ENCODE measurements at regions not wholly inside any gene's neighbourhood (a gene's known extent, or its start where the extent isn't known, plus 50 kb on each side); places are given as distances from the start of the nearest gene placed in this dataset.

- Histone ChIP-seq H3K27me3 (ENCODE audit: control insufficient read depth, low read length) (no peaks in the 10 kb centered on the region), H3K4me1 (ENCODE audit: control insufficient read depth, low read length) (peaks cover 44% of the 10 kb centered on the region), H3K36me3 (ENCODE audit: control insufficient read depth, low read length) (peaks cover 10% of the 10 kb centered on the region), H3K9me3 (ENCODE audit: control insufficient read depth, insufficient read depth, low read length) (peaks cover 32% of the 10 kb centered on the region), H4K20me1 (ENCODE audit: control insufficient read depth, insufficient read depth, low read depth, low read length) (no peaks in the 10 kb centered on the region), H3K4me2 (ENCODE audit: low read length) (no peak overlapping the region), H3F3A (ENCODE audit: control insufficient read depth, insufficient read depth) (peaks cover 18% of the 10 kb centered on the region), H3K9me2 (replicated peaks; ENCODE audit: control insufficient read depth, low read length) (no peaks in the 10 kb centered on the region), H3K27ac (ENCODE audit: low read depth, low read length) (no peak overlapping the region), H3K79me2 (ENCODE audit: control insufficient read depth, low read length) (no peaks in the 10 kb centered on the region), H3K4me3 (ENCODE audit: low read length) (no peak overlapping the region)
- TF ChIP-seq EZH2phosphoT487 (IDR thresholded peaks at IDR 0.05; ENCODE audit: borderline replicate concordance, low read length): no peak
- TF ChIP-seq, protein P1, sequence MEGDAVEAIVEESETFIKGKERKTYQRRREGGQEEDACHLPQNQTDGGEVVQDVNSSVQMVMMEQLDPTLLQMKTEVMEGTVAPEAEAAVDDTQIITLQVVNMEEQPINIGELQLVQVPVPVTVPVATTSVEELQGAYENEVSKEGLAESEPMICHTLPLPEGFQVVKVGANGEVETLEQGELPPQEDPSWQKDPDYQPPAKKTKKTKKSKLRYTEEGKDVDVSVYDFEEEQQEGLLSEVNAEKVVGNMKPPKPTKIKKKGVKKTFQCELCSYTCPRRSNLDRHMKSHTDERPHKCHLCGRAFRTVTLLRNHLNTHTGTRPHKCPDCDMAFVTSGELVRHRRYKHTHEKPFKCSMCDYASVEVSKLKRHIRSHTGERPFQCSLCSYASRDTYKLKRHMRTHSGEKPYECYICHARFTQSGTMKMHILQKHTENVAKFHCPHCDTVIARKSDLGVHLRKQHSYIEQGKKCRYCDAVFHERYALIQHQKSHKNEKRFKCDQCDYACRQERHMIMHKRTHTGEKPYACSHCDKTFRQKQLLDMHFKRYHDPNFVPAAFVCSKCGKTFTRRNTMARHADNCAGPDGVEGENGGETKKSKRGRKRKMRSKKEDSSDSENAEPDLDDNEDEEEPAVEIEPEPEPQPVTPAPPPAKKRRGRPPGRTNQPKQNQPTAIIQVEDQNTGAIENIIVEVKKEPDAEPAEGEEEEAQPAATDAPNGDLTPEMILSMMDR (IDR thresholded peaks at IDR 0.05; ENCODE audit: low read depth, low read length, poor library complexity, severe bottlenecking): no peak
These were observed 368.9 kb upstream of the C16orf82 start for GRCh38 chr16:26697807-26698206.

GRCh38 chr16:26700250-26700649, 366.5 kb upstream of the C16orf82 start:
- Histone ChIP-seq H3K79me2 (ENCODE audit: control insufficient read depth, low read length) (no peaks in the 10 kb centered on the region), H3K4me1 (ENCODE audit: control insufficient read depth, low read length) (peaks cover 63% of the 10 kb centered on the region), H3F3A (ENCODE audit: control insufficient read depth, insufficient read depth) (peaks cover 21% of the 10 kb centered on the region), H3K27me3 (ENCODE audit: control insufficient read depth, low read length) (no peaks in the 10 kb centered on the region), H3K9me3 (ENCODE audit: control insufficient read depth, insufficient read depth, low read length) (peaks cover 32% of the 10 kb centered on the region), H3K27ac (ENCODE audit: low read depth, low read length) (peak overlapping the region; percentile 96), H3K4me3 (ENCODE audit: low read length) (no peak overlapping the region), H4K20me1 (ENCODE audit: control insufficient read depth, insufficient read depth, low read depth, low read length) (no peaks in the 10 kb centered on the region), H3K4me2 (ENCODE audit: low read length) (no peak overlapping the region), H3K36me3 (ENCODE audit: control insufficient read depth, low read length) (peaks cover 10% of the 10 kb centered on the region), H3K9me2 (replicated peaks; ENCODE audit: control insufficient read depth, low read length) (no peaks in the 10 kb centered on the region)
- TF ChIP-seq EZH2phosphoT487 (IDR thresholded peaks at IDR 0.05; ENCODE audit: borderline replicate concordance, low read length): no peak

DNA sequence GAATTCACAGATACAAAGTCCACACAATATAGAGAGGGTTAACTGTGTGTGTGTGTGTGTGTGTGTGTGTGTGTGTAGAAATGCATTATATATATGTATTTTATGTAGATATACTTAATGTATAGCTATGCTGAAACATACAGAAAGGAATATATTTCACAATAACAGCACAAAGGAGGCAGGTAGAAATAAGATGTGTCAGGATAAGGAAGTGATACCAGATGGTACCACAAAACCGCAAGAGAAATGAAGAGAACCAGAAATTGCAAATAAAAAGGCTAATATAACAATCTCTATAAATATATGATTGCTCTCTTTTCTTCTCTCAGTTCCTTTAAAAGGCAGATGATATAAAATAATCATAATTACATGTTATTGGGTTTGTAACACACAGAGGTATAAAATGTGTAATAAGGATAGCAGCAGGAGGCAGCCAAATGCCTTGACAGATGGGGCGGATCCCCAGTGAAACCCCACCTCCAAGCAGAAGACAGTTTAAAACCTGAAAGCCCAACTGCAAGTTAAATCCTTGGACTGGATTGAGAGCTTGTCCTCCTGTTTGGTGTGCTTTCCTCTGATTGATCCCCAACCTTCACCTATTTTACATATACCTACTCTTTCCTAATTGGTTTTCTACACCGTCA, 365.4 kb upstream of the C16orf82 start:
- peak overlapping the region; percentile 96 for H3K27ac ChIP-seq (ENCODE audit: low read depth, low read length)
- H4K20me1 ChIP-seq (ENCODE audit: control insufficient read depth, insufficient read depth, low read depth, low read length): no peaks in the 10 kb centered on the region
- H3K4me3 ChIP-seq (ENCODE audit: low read length): peak overlapping the region; percentile 59
- H3K4me2 ChIP-seq (ENCODE audit: low read length): peak overlapping the region; percentile 75
- H3K36me3 ChIP-seq (ENCODE audit: control insufficient read depth, low read length): peaks cover 10% of the 10 kb centered on the region
- peaks cover 75% of the 10 kb centered on the region for H3K4me1 ChIP-seq (ENCODE audit: control insufficient read depth, low read length)
- H3F3A ChIP-seq (ENCODE audit: control insufficient read depth, insufficient read depth): peaks cover 21% of the 10 kb centered on the region
- TF ChIP-seq, protein P1 (IDR thresholded peaks at IDR 0.05; ENCODE audit: low read depth, low read length, poor library complexity, severe bottlenecking): no peak
- no peak for TF ChIP-seq EZH2phosphoT487 (IDR thresholded peaks at IDR 0.05; ENCODE audit: borderline replicate concordance, low read length)
- no peaks in the 10 kb centered on the region for H3K27me3 ChIP-seq (ENCODE audit: control insufficient read depth, low read length)
- H3K79me2 ChIP-seq (ENCODE audit: control insufficient read depth, low read length): no peaks in the 10 kb centered on the region
- H3K9me2 ChIP-seq (replicated peaks; ENCODE audit: control insufficient read depth, low read length): no peaks in the 10 kb centered on the region
- peaks cover 32% of the 10 kb centered on the region for H3K9me3 ChIP-seq (ENCODE audit: control insufficient read depth, insufficient read depth, low read length)

- H3K4me3 ChIP-seq (ENCODE audit: low read length): peak overlapping the region; percentile 43
- H4K20me1 ChIP-seq (ENCODE audit: control insufficient read depth, insufficient read depth, low read depth, low read length): no peaks in the 10 kb centered on the region
- peak overlapping the region; percentile 70 for H3K27ac ChIP-seq (ENCODE audit: low read depth, low read length)
- TF ChIP-seq EZH2phosphoT487 (IDR thresholded peaks at IDR 0.05; ENCODE audit: borderline replicate concordance, low read length): no peak
- no peaks in the 10 kb centered on the region for H3K27me3 ChIP-seq (ENCODE audit: control insufficient read depth, low read length)
- peaks cover 6% of the 10 kb centered on the region for H3K36me3 ChIP-seq (ENCODE audit: control insufficient read depth, low read length)
- peaks cover 88% of the 10 kb centered on the region for H3K4me1 ChIP-seq (ENCODE audit: control insufficient read depth, low read length)
- H3F3A ChIP-seq (ENCODE audit: control insufficient read depth, insufficient read depth): peaks cover 20% of the 10 kb centered on the region
- H3K9me3 ChIP-seq (ENCODE audit: control insufficient read depth, insufficient read depth, low read length): peaks cover 9% of the 10 kb centered on the region; the same call in 1 of the 2 replicates
- H3K79me2 ChIP-seq (ENCODE audit: control insufficient read depth, low read length): no peaks in the 10 kb centered on the region
- H3K9me2 ChIP-seq (replicated peaks; ENCODE audit: control insufficient read depth, low read length): no peaks in the 10 kb centered on the region
- H3K4me2 ChIP-seq (ENCODE audit: low read length): peak overlapping the region; percentile 59
These were observed 361.4 kb upstream of the C16orf82 start for GRCh38 chr16:26705346-26705745.
